GM18907 (cell line): ENCODE measurements at regions not wholly inside any gene's neighbourhood (a gene's known extent, or its start where the extent isn't known, plus 50 kb on each side); places are given as distances from the start of the nearest gene placed in this dataset.

Experiments
- ATAC-seq: cut with Tn5 transposase; IDR thresholded peaks from one replicate; pipeline ENCODE4 v1.9.1; 2021; ENCODE audit warnings: mild to moderate bottlenecking, moderate library complexity; ENCODE audit not compliant: unreplicated experiment

GRCh38 chr22:27566602-27567001 is 235.0 kb downstream of the MN1 start:
- ATAC-seq = no peak

GRCh38 chr22:27568265-27568664 is 233.3 kb downstream of the MN1 start:
- no peak for ATAC-seq

- no peak for ATAC-seq
Measured at GRCh38 chr22:27571463-27572277, 229.9 kb downstream of the MN1 start.

- no peak for ATAC-seq
Measured at GRCh38 chr22:27572278-27572666, 229.3 kb downstream of the MN1 start.

- ATAC-seq = no peak
Measured at GRCh38 chr22:27573280-27574001, 228.1 kb downstream of the MN1 start.

- ATAC-seq = no peak
Measured at GRCh38 chr22:27574002-27574366, 227.6 kb downstream of the MN1 start.

GRCh38 chr22:27574651-27575050 is 226.9 kb downstream of the MN1 start:
- no peak for ATAC-seq

GRCh38 chr22:27575348-27575747 is 226.2 kb downstream of the MN1 start:
- ATAC-seq = no peak

GRCh38 chr22:27576413-27576812 is 225.1 kb downstream of the MN1 start:
- ATAC-seq = no peak

GRCh38 chr22:27576815-27577573 is 224.6 kb downstream of the MN1 start:
- no peak for ATAC-seq

- ATAC-seq = no peak
Measured at GRCh38 chr22:27577574-27577969, 224.0 kb downstream of the MN1 start.

- no peak for ATAC-seq
Measured at GRCh38 chr22:27578937-27579617, 222.5 kb downstream of the MN1 start.

GRCh38 chr22:27580311-27580897 is 221.2 kb downstream of the MN1 start:
- no peak for ATAC-seq

- no peak for ATAC-seq
Measured at GRCh38 chr22:27581236-27581635, 220.3 kb downstream of the MN1 start.

- ATAC-seq = no peak
Measured at GRCh38 chr22:27581688-27582087, 219.9 kb downstream of the MN1 start.

GRCh38 chr22:27583856-27584255 is 217.7 kb downstream of the MN1 start:
- no peak for ATAC-seq

GRCh38 chr22:27585141-27585540 is 216.4 kb downstream of the MN1 start:
- no peak for ATAC-seq

GRCh38 chr22:27588268-27588667 is 213.3 kb downstream of the MN1 start:
- no peak for ATAC-seq

GRCh38 chr22:27588915-27589314 is 212.6 kb downstream of the MN1 start:
- ATAC-seq = no peak

- no peak for ATAC-seq
Measured at GRCh38 chr22:27591060-27591459, 210.5 kb downstream of the MN1 start.

- ATAC-seq = no peak
Measured at GRCh38 chr22:27593378-27593777, 208.2 kb downstream of the MN1 start.
